ENCODE measurements at regions not wholly inside any gene's neighbourhood (a gene's known extent, or its start where the extent isn't known, plus 50 kb on each side); places are given as distances from the start of the nearest gene placed in this dataset.

- DNase-seq (ENCODE audit: low read depth): no peak
Observed at GRCh38 chr2:21253311-21254027, 129.7 kb downstream of the TDRD15 start.

- DNase-seq (ENCODE audit: low read depth): no peak
Observed at GRCh38 chr2:21254170-21254965, 130.6 kb downstream of the TDRD15 start.

DNA sequence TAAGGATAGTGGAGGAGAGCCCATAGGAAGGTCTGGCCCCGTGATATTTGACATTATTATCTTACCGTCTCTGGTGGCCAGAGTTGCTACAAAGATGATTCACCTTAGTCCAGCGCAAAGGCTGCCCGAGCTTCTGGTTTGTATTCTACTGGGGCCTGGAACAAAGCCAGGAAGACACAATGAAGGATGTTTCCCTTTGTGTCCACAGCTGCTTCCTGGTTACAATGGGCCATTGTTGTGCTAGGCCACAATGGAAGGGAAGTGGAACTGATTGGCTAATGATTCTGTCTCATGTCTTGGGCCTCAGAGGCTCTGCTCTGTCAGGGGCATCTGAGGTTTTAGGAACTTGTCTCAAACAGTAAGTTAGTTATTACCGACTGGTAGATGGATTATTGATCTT is 132.2 kb downstream of the TDRD15 start:
- DNase-seq (ENCODE audit: low read depth): no peak

- no peak for DNase-seq (ENCODE audit: low read depth)
Observed at GRCh38 chr2:21257621-21258020, 133.9 kb downstream of the TDRD15 start.

- no peak for DNase-seq (ENCODE audit: low read depth)
Observed at GRCh38 chr2:21258082-21258481, 134.3 kb downstream of the TDRD15 start.

DNA sequence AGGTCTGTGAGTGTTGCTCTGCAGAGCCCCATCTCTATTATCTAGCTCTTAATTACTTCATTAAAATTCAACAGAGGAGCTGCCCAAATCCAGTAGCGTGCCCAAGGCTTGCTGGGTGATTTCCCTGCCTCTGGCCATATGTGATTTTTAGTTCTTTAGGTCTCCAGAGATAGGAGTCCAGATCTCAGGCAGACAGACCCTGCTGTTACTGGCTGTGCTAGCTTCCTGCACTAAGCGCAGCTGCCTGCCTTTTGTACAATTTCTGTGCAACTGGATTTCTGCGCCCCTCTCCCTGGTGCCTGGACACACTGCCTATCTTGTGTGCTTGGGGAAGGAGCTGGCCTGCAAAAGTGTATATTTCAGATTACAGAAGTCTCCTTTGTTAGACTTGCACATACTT is 136.5 kb downstream of the TDRD15 start:
- DNase-seq (ENCODE audit: low read depth): no peak

GRCh38 chr2:21261591-21261990 is 137.8 kb downstream of the TDRD15 start:
- no peak for DNase-seq (ENCODE audit: low read depth)

DNA sequence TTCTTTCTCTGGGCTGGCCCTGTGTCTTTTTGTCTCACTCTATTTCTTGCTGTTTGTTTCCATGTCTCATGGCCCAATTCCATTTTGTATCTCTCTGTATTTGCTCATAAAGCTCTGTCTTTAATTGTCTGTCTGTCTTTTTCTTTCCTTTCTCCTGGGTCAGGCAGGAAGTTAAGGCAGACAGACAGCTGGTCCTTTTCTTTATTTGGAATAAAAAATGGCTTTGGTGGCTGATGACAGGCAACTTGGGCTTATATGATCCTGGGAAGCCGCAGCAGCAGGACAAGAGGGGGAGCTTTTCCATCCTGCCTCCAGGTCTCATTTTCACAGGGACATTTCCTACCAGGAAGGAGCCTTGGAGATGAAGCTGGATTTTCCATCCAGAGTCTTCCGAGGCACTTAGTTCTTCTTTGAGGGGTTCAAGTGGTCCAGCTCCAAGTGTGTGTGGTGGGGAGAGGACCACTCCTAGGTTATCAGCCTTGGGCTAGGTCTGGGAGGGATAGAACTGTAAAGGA is 138.7 kb downstream of the TDRD15 start:
- no peak for DNase-seq (ENCODE audit: low read depth)

- DNase-seq (ENCODE audit: low read depth): no peak
Observed at GRCh38 chr2:21263622-21264021, 139.9 kb downstream of the TDRD15 start.

- DNase-seq (ENCODE audit: low read depth): no peak
Observed at GRCh38 chr2:21265752-21266151, 142.0 kb downstream of the TDRD15 start.

DNA sequence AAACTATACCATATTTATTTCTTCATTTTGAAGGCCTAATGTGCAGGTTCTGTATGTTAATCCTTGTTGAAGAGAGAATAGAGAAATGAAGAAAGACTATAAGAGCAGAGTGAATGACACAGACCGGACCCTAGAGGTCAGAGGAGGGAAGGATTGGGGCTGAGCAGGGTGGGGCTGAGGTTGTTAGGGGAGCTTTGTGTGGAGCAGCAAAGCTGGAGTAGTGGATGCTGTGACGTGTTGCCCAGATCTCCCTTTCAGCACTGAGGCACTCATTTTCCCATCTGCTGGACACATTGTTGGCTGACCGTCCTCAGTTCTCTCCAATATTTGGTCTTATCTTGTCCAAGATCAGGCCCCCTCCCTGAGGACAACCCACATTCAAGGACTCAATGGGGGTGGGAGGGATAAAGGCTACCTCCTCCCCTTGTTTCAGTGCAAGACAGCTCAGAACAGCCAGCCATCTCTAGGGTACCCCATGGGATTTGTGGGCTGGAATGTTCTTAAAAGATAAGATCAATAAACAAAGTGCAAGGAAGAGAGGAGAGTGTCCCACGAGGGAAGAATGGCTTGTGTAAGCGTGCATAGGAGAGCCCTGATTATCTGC is 143.6 kb downstream of the TDRD15 start:
- no peak for DNase-seq (ENCODE audit: low read depth)

GRCh38 chr2:21268197-21268877 is 144.6 kb downstream of the TDRD15 start:
- DNase-seq (ENCODE audit: low read depth): no peak

DNA sequence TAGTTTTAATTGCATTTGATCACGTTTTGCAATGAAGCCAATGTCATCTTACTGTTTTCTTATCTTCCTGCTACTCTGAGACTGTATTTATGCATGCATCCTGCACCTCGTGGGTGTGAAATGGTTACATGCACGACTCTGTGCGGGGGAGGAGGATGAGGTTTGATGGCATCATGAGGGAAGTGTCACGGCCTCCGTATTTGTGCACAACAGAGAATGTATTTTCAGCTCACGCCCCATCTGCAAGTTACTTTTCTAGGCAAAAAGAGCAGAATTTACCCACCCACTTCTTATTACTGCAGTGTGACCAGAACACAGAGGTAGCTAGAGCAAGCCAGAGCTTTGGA is 145.1 kb downstream of the TDRD15 start:
- DNase-seq (ENCODE audit: low read depth): no peak

GRCh38 chr2:21269382-21269781 is 145.6 kb downstream of the TDRD15 start:
- DNase-seq (ENCODE audit: low read depth): no peak

- no peak for DNase-seq (ENCODE audit: low read depth)
Observed at GRCh38 chr2:21270083-21270491, 146.3 kb downstream of the TDRD15 start.

DNA sequence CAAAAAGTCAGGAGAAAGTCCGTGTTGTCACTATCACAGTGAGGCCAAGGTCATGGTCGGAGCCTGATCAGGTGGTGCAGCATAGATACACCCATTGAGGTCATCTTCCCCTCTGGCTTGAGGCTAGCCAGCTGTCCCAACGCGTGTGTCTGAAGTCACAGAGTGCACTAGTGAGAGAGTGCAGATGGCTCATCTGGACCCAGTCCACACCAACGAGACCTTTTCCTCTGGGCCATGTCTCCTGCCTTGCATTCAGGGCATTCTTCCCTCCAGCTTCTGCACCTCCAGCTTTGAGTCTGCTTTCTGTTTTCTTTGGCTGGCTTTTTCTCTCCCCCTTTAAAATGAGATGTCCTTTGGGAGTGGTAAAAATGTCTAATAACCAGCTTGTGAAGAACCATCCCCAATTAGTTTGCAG is 146.9 kb downstream of the TDRD15 start:
- DNase-seq (ENCODE audit: low read depth): no peak

DNA sequence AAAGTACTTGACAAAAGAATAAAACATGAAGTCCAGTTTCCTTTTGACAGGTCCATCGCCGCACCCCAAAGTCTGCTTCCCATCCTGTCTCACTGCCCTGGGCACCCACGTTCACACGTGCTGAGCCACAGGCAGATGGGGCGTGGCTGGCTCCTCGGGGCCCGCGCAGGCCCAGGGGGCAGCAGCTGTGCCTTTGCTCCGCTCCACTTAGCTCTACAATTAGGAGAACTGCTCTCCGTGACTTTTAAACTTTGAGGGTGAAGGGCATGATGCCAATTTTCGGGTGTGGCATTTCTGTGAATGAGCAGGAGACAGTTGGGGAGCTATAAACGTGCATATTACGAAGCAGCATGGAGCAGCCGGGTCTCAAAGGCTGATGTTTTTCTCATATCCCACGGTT is 152.4 kb downstream of the TDRD15 start:
- DNase-seq (ENCODE audit: low read depth): no peak

DNA sequence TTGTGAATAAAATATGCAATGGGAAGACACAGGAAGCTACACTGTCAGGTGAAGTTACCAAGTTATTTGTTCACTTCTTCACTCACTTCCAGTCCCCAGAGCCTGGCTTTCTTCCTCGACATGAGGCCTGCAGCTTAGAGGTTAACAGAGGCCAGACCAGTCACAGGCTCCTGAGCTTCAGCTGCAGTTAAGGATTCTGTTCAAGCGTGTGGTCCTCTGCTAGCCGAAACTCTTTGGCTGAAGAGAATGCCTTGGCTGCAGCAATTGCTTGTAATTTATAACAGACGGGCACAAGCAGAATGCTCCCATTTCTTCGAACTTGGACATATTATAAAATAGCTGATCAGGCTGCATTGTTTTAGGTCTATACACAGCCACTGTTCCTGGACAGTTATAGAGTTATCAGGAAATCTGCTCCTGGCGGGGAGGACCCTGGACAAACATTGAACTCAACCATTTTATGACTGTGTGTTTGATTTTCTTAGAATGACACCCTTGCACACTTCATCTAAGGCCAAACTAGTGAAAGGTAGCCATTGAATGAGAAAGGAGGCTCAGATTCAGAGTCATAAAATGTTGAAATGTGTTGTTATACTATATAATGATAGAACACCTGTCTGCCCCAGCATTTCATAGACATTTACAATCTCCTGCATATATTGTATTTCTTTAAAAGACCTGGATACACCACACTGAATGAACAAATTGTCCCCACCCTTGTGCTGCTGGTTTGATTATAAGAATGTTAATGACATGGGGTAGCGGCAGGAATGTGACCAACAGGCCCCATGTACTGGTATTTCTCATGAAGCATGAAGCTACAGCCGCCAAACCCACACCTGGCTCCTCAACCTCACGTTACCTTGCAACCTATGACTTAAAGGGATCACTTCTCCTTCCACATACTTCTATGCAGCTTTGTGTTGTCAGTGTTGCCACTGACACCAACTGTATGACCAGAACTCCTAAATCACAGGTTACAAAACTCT is 153.6 kb downstream of the TDRD15 start:
- no peak for DNase-seq (ENCODE audit: low read depth)

- DNase-seq (ENCODE audit: low read depth): no peak
Observed at GRCh38 chr2:21279525-21279924, 155.8 kb downstream of the TDRD15 start.

- DNase-seq (ENCODE audit: low read depth): no peak
Observed at GRCh38 chr2:21280793-21281192, 157.0 kb downstream of the TDRD15 start.

- DNase-seq (ENCODE audit: low read depth): no peak
Observed at GRCh38 chr2:21281384-21281783, 157.6 kb downstream of the TDRD15 start.

Measured in activated T-cell treated with anti-CD3 and anti-CD28 coated beads for 24 hours (primary cell).